Ishikawa (cell line): ENCODE measurements at regions not wholly inside any gene's neighbourhood (a gene's known extent, or its start where the extent isn't known, plus 50 kb on each side); places are given as distances from the start of the nearest gene placed in this dataset.

ENCODE experiments used
- CEBPB ChIP-seq: IDR thresholded peaks from 2 replicates; pipeline ENCODE4 v1.6.1; 2012
- CREB1 ChIP-seq: IDR thresholded peaks from 2 replicates; pipeline ENCODE4 v1.6.1; 2012; ENCODE audit warnings: low read depth
- EGR1 ChIP-seq: IDR thresholded peaks from 2 replicates; pipeline ENCODE4 v1.6.1; 2012
- EP300 ChIP-seq: IDR thresholded peaks from 2 replicates; pipeline ENCODE4 v1.6.1; 2012; ENCODE audit warnings: borderline replicate concordance
- FOXM1 ChIP-seq: IDR thresholded peaks from 2 replicates; pipeline ENCODE4 v1.6.1; 2012; ENCODE audit warnings: low read depth, borderline replicate concordance
- MAX ChIP-seq: IDR thresholded peaks from 2 replicates; pipeline ENCODE4 v1.6.1; 2012
- NFIC ChIP-seq: IDR thresholded peaks from 2 replicates; pipeline ENCODE4 v1.6.1; 2012
- RAD21 ChIP-seq: IDR thresholded peaks from 2 replicates; pipeline ENCODE4 v1.6.1; 2012; ENCODE audit warnings: low read depth
- REST ChIP-seq: IDR thresholded peaks from 2 replicates; pipeline ENCODE4 v1.6.1; 2012; ENCODE audit warnings: low read depth, mild to moderate bottlenecking
- TAF1 ChIP-seq: IDR thresholded peaks from 2 replicates; pipeline ENCODE4 v1.6.1; 2012; ENCODE audit warnings: low read depth, mild to moderate bottlenecking
- TCF12 ChIP-seq: IDR thresholded peaks from 2 replicates; pipeline ENCODE4 v1.6.1; 2012; ENCODE audit warnings: low read depth
- TEAD4 ChIP-seq: IDR thresholded peaks from 2 replicates; pipeline ENCODE4 v1.6.1; 2012
- USF1 ChIP-seq: IDR thresholded peaks from 2 replicates; pipeline ENCODE4 v1.6.1; 2012
- YY1 ChIP-seq: IDR thresholded peaks from 2 replicates; pipeline ENCODE4 v1.6.1; 2012; ENCODE audit warnings: low read depth
- ZBTB7A ChIP-seq: IDR thresholded peaks from 2 replicates; pipeline ENCODE4 v1.6.1; 2012; ENCODE audit warnings: low read depth

- TF ChIP-seq YY1, result no peak
- TF ChIP-seq NFIC, result no peak
These were observed 614.2 kb upstream of the CLINT1 start for GRCh38 chr5:158473016-158473635.

- no peak for TF ChIP-seq USF1
- TF ChIP-seq ZBTB7A, result no peak
- TF ChIP-seq TCF12, result no peak
- no peak for TF ChIP-seq FOXM1
These were observed 612.6 kb upstream of the CLINT1 start for GRCh38 chr5:158471535-158471924.

GRCh38 chr5:158470764-158471534, 612.0 kb upstream of the CLINT1 start:
- TF ChIP-seq TEAD4 (no peak), TAF1 (no peak), ZBTB7A (no peak), FOXM1 (no peak), NFIC (no peak), RAD21 (no peak), EGR1 (no peak), REST (no peak), TCF12 (no peak), USF1 (no peak), YY1 (no peak), CEBPB (no peak), EP300 (no peak), MAX (no peak), CREB1 (no peak)

- TF ChIP-seq FOXM1 (no peak), YY1 (no peak), EGR1 (no peak), EP300 (no peak), CREB1 (no peak), REST (no peak), NFIC (no peak), TCF12 (no peak), TAF1 (no peak), RAD21 (no peak), MAX (no peak), USF1 (no peak), ZBTB7A (no peak), TEAD4 (no peak), CEBPB (no peak)
These were observed 609.5 kb upstream of the CLINT1 start for GRCh38 chr5:158468444-158468843.

GRCh38 chr5:158466191-158466590, 607.2 kb upstream of the CLINT1 start:
- no peak for TF ChIP-seq FOXM1
- TF ChIP-seq TCF12, result no peak
